T-helper 2 cell treated with Interferon-gamma antibody and Interleukin-4, amounts not matched to agents 100 ng/mL and 5 ng/mL, for 36 hours (primary cell): ENCODE measurements at regions not wholly inside any gene's neighbourhood (a gene's known extent, or its start where the extent isn't known, plus 50 kb on each side); places are given as distances from the start of the nearest gene placed in this dataset.
"Not testable (repeated sequence)": the region's sequence is repeated elsewhere in the genome, so short reads cannot be mapped to it uniquely, and the experiment has no call there.

Experiments
- intact Hi-C: fragments of 100-400 bp; cut with micrococcal nuclease; formaldehyde crosslinking; loops from one replicate; pipeline ENCODE4 v1.15.1; 2023

GRCh38 chr3:61442696-61443095 lies 118.7 kb upstream of the PTPRG start:
- intact Hi-C loops: no loop called here

DNA sequence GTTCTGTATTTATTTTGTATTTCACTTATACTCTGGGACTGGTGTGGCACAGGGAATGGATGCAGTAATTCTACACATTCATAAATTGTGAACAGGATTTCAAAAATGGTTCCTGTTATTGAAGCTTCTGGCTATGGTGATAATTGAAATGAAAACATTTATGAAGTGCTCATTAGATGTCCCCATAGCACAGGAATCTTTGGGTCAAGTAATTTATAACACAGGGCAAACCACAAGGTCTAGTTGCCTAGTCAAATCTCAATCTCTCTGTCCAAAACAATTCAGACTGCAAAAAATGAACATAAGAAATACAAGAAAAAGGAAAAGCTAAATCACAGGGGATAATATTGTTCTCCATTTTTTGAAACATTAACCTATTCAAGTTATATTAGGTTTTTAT lies 117.5 kb upstream of the PTPRG start:
- intact Hi-C loops: no loop called here

GRCh38 chr3:61444782-61445181 lies 116.6 kb upstream of the PTPRG start:
- intact Hi-C loops: no loop called here

- intact Hi-C loops: no loop called here
These were observed 115.4 kb upstream of the PTPRG start for GRCh38 chr3:61445924-61446323.

DNA sequence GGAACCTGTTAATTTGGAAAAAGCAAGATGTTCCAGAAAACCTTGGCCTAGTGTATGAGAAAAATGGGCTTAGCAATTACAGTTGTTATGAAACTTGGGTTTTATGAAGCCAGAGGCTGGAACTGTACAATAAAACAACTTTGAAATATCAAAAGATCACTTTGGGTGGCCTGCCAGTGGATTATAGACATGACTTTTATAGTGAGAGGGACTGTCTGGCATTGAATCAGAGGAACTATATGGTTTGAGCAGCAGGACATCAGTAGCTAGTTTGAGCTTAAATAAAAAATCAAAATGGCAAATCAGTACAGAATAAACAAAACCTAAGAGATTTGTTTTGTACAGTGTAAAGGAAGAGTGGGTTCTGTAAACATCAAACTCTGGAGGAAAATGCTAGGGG lies 115.0 kb upstream of the PTPRG start:
- intact Hi-C loops: no loop called here

DNA sequence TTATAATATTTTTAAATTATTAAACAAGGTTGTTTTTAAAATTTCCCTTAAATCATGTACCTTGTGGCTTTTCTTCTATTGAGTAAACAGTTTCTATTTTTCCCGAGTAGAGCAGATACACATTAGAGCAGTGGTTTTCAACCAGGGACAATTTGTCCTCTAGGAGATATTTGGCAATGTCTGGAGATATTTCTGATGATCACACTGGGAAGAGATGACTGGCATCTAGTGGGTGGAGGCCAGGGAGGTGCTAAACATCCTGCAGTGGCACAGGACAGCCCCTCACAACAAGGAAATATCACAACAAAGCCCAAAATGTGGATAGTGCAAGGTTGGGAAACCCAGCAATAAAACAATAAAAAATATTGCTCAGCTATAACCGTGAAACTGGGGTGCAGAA lies 113.0 kb upstream of the PTPRG start:
- intact Hi-C loops: no loop called here

GRCh38 chr3:61449327-61450040 lies 111.9 kb upstream of the PTPRG start:
- intact Hi-C loops: no loop called here

GRCh38 chr3:61450866-61451265 lies 110.5 kb upstream of the PTPRG start:
- intact Hi-C loops: no loop called here

GRCh38 chr3:61451841-61452240 lies 109.5 kb upstream of the PTPRG start:
- intact Hi-C loops: no loop called here

DNA sequence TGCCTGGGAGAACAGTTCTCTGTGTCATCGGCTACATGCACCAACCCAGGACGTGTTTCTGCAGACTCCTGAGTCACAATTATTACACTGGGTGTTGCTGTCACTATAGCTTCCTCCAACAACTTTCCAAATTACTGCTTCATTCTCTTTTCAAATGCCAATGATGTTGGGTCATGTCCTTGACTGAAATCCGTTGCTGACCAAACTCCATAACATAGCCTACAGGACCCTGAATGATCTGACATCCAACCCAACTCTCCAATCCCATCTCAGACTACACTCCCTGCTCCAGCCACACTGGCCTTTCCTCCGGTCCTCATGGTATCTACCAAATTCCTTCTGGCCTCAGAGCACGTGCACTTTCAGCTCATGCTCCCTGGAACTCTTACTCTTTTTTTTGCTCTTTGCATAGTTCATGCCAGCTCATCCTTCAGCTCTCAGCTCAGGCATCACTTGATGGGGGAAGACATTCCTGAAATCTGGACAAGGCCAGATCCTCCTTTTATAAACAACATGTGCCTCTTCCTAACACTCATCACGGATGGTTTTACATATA lies 108.8 kb upstream of the PTPRG start:
- intact Hi-C loops: no loop called here

- intact Hi-C loops: no loop called here
These were observed 107.3 kb upstream of the PTPRG start for GRCh38 chr3:61454006-61454585.

GRCh38 chr3:61454801-61455200 lies 106.6 kb upstream of the PTPRG start:
- intact Hi-C loops: no loop called here

- intact Hi-C loops: no loop called here
These were observed 100.7 kb upstream of the PTPRG start for GRCh38 chr3:61460636-61461035.

- intact Hi-C loops: no loop called here
These were observed 98.2 kb upstream of the PTPRG start for GRCh38 chr3:61463191-61463590.

GRCh38 chr3:61464518-61465140 lies 96.7 kb upstream of the PTPRG start:
- intact Hi-C loops: no loop called here

- intact Hi-C loops: no loop called here
These were observed 95.0 kb upstream of the PTPRG start for GRCh38 chr3:61466357-61466756.

GRCh38 chr3:61483997-61484396 lies 77.4 kb upstream of the PTPRG start:
- intact Hi-C loops: loop anchor here (10.0 kb wide), 1 partner anchor 81 kb away; the partner anchor contains the start of gene PTPRG

GRCh38 chr3:61493339-61493738 lies 68.0 kb upstream of the PTPRG start:
- intact Hi-C loops: no loop called here

GRCh38 chr3:61494309-61494708 lies 67.1 kb upstream of the PTPRG start:
- intact Hi-C loops: not testable (repeated sequence)

- intact Hi-C loops: no loop called here
These were observed 63.9 kb upstream of the PTPRG start for GRCh38 chr3:61497463-61497862.

- intact Hi-C loops: no loop called here
These were observed 56.2 kb upstream of the PTPRG start for GRCh38 chr3:61505197-61505596.

GRCh38 chr3:61507946-61508345 lies 53.4 kb upstream of the PTPRG start:
- intact Hi-C loops: no loop called here
